Central memory CD8-positive, alpha-beta T cell (primary cell): ENCODE measurements at regions not wholly inside any gene's neighbourhood (a gene's known extent, or its start where the extent isn't known, plus 50 kb on each side); places are given as distances from the start of the nearest gene placed in this dataset.
"Not testable (repeated sequence)": the region's sequence is repeated elsewhere in the genome, so short reads cannot be mapped to it uniquely, and the experiment has no call there.

ENCODE experiments used
- ATAC-seq: fragments of 150-1000 bp; cut with Tn5 transposase; replicated peaks from 2 replicates; pipeline ENCODE4 v1.10.0; 2022; ENCODE audit warnings: mild to moderate bottlenecking, moderate FRiP score, moderate number of reproducible peaks; ENCODE audit not compliant: poor library complexity, severe bottlenecking; ENCODE audit errors: extremely low read depth
- DNase-seq, 2 donors: peaks; one replicate each; pipeline ENCODE4 v3.0.0; 2021; ENCODE audit warnings: low spot score in 2 of 2
- H3K27ac Mint-ChIP-seq: one replicate; pipeline ENCODE4 v1.8.0; 2022; ENCODE audit warnings: low read depth, mild to moderate bottlenecking, moderate library complexity, mixed read lengths
- H3K27me3 Mint-ChIP-seq: one replicate; pipeline ENCODE4 v1.8.0; 2022; ENCODE audit warnings: mixed read lengths
- H3K36me3 Mint-ChIP-seq: one replicate; pipeline ENCODE4 v1.8.0; 2022; ENCODE audit warnings: mild to moderate bottlenecking, moderate library complexity, mixed read lengths; ENCODE audit not compliant: insufficient read depth
- H3K4me1 Mint-ChIP-seq: one replicate; pipeline ENCODE4 v1.8.0; 2022; ENCODE audit warnings: mixed read lengths
- H3K4me3 Mint-ChIP-seq: one replicate; pipeline ENCODE4 v1.8.0; 2022; ENCODE audit warnings: mild to moderate bottlenecking, moderate library complexity, mixed read lengths
- H3K9me3 Mint-ChIP-seq: one replicate; pipeline ENCODE4 v1.8.0; 2022; ENCODE audit warnings: mixed read lengths

DNA sequence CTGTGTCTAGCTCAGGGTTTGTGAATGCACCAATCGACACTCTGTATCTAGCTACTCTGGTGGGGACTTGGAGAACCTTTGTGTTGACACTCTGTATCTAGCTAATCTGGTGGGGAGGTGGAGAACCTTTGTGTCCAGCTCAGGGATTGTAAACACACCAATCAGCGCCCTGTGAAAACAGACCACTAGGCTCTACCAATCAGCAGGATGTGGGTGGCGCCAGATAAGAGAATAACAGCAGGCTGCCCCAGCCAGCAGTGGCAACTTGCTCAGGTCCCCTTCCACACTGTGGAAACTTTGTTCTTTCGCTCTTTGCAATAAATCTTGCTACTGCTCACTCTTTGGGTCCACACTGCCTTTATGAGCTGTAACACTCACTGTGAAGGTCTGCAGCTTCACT, 151.3 kb upstream of the LRIG1 start:
- not testable (repeated sequence) for H3K9me3 Mint-ChIP-seq, H3K36me3 Mint-ChIP-seq, H3K4me3 Mint-ChIP-seq, ATAC-seq, H3K27ac Mint-ChIP-seq, H3K4me1 Mint-ChIP-seq, DNase-seq
- H3K27me3 Mint-ChIP-seq: peaks cover 13% of the 10 kb centered on the region

- Mint-ChIP-seq H3K4me3 (no peak overlapping the region), H3K4me1 (no peaks in the 10 kb centered on the region), H3K27ac (no peak overlapping the region), H3K36me3 (no peaks in the 10 kb centered on the region), H3K27me3 (peaks cover 30% of the 10 kb centered on the region), H3K9me3 (no peaks in the 10 kb centered on the region)
- DNase-seq: no peak
- no peak for ATAC-seq
These were observed 154.2 kb upstream of the LRIG1 start for GRCh38 chr3:66655044-66655443.

- no peak for ATAC-seq
- H3K27ac Mint-ChIP-seq: no peak overlapping the region
- no peak for DNase-seq
- H3K4me3 Mint-ChIP-seq: no peak overlapping the region
- no peaks in the 10 kb centered on the region for H3K4me1 Mint-ChIP-seq
- H3K27me3 Mint-ChIP-seq: peaks cover 33% of the 10 kb centered on the region
- no peaks in the 10 kb centered on the region for H3K9me3 Mint-ChIP-seq
- H3K36me3 Mint-ChIP-seq: no peaks in the 10 kb centered on the region
These were observed 154.8 kb upstream of the LRIG1 start for GRCh38 chr3:66655671-66656070.

- no peaks in the 10 kb centered on the region for H3K36me3 Mint-ChIP-seq
- H3K27me3 Mint-ChIP-seq: peaks cover 41% of the 10 kb centered on the region
- H3K4me3 Mint-ChIP-seq: no peak overlapping the region
- no peaks in the 10 kb centered on the region for H3K9me3 Mint-ChIP-seq
- H3K27ac Mint-ChIP-seq: no peak overlapping the region
- H3K4me1 Mint-ChIP-seq: no peaks in the 10 kb centered on the region
- DNase-seq (no peak), ATAC-seq (no peak)
These were observed 155.8 kb upstream of the LRIG1 start for GRCh38 chr3:66656609-66657008.

GRCh38 chr3:66659056-66659455, 158.2 kb upstream of the LRIG1 start:
- H3K4me3 Mint-ChIP-seq: no peak overlapping the region
- H3K4me1 Mint-ChIP-seq: no peaks in the 10 kb centered on the region
- no peak for DNase-seq
- H3K27me3 Mint-ChIP-seq: peaks cover 36% of the 10 kb centered on the region
- no peak overlapping the region for H3K27ac Mint-ChIP-seq
- no peaks in the 10 kb centered on the region for H3K36me3 Mint-ChIP-seq
- ATAC-seq: no peak
- no peaks in the 10 kb centered on the region for H3K9me3 Mint-ChIP-seq

DNA sequence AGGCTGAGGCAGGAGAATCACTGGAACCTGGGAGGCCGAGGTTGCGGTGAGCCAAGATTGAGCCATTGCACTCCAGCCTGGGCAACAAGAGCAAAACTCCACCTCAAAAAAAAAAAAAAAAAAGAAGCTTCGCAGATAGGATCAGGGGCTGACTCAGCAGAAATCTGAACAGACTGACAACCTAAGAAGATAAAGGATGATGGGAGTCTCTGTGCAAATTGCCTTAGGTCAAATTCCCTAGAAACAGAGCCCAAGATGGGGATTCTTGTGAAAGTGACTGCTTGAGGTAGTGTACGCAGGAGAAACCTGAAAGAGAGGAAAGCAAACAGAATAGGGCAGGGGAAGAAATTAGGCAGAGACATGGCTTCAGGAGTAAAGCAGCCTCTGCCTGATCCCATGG, 160.8 kb upstream of the LRIG1 start:
- Mint-ChIP-seq H3K4me1 (no peaks in the 10 kb centered on the region), H3K36me3 (no peaks in the 10 kb centered on the region), H3K27me3 (peaks cover 55% of the 10 kb centered on the region), H3K9me3 (no peaks in the 10 kb centered on the region), H3K27ac (no peak overlapping the region), H3K4me3 (no peak overlapping the region)
- no peak for ATAC-seq
- no peak for DNase-seq

- H3K36me3 Mint-ChIP-seq: no peaks in the 10 kb centered on the region
- H3K27ac Mint-ChIP-seq: no peak overlapping the region
- no peak overlapping the region for H3K4me3 Mint-ChIP-seq
- H3K9me3 Mint-ChIP-seq: no peaks in the 10 kb centered on the region
- H3K27me3 Mint-ChIP-seq: peaks cover 47% of the 10 kb centered on the region
- no peaks in the 10 kb centered on the region for H3K4me1 Mint-ChIP-seq
- no peak for DNase-seq
- ATAC-seq: no peak
These were observed 162.1 kb upstream of the LRIG1 start for GRCh38 chr3:66662894-66663293.

DNA sequence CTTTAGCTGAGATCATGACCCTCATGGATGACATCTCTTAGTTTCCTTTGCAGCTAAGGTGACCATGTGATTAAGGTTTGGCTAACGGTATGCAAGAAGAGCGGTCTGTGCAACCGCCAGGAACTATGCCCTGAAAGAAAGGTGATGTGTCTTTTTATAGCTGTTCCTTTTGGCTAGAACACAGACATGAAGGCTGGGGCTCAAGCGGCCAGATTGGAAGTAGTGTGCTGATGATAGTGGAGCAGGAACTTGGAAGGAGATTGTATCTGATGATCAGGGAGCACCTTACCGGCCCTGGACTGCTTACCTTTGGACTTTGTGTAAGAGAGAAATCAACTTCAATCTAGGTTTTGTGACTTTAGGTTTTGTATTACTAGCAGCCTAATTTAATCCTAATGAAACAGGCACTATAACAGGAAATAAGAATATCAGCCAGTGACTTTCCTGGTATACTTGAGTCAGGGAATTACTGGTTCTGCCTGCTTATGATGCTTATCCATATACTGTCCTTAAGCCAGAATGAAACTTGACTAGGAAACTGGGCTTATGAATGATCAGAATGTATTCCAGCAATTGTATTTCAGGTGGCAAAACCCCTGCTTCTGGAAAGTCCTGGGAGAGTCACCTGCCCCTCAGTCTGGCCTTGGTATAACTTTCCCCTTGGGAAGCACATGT, 164.3 kb upstream of the LRIG1 start:
- DNase-seq: no peak
- Mint-ChIP-seq H3K27ac (no peak overlapping the region), H3K4me3 (no peak overlapping the region), H3K4me1 (no peaks in the 10 kb centered on the region), H3K36me3 (no peaks in the 10 kb centered on the region), H3K27me3 (peaks cover 40% of the 10 kb centered on the region), H3K9me3 (no peaks in the 10 kb centered on the region)
- ATAC-seq: no peak

- H3K36me3 Mint-ChIP-seq: no peaks in the 10 kb centered on the region
- no peak for DNase-seq
- ATAC-seq: no peak
- H3K9me3 Mint-ChIP-seq: no peaks in the 10 kb centered on the region
- H3K27ac Mint-ChIP-seq: no peak overlapping the region
- no peak overlapping the region for H3K4me3 Mint-ChIP-seq
- H3K27me3 Mint-ChIP-seq: peaks cover 34% of the 10 kb centered on the region
- H3K4me1 Mint-ChIP-seq: no peaks in the 10 kb centered on the region
These were observed 165.5 kb upstream of the LRIG1 start for GRCh38 chr3:66666362-66666761.

DNA sequence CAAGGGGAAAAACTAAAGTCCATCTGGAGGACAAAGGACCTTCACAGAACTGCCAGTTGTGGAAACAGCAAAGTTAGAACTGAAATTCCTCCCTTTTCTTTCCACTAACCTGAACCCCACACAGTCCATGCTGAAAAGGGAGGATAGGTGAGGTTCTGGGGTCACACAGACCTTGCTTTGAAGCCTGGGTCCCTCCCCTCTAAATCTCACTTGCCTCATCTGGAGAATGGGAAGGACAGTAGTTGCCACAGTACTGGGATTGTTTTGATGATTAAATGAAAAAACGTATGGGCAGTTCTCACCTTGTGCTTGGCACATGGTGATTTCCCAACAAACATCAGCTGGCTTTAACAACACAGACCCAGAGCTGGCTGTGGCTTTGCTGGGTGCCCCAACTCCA, 166.4 kb upstream of the LRIG1 start:
- H3K4me3 Mint-ChIP-seq: no peak overlapping the region
- ATAC-seq: no peak
- peaks cover 26% of the 10 kb centered on the region for H3K27me3 Mint-ChIP-seq
- no peak for DNase-seq
- no peak overlapping the region for H3K27ac Mint-ChIP-seq
- H3K36me3 Mint-ChIP-seq: no peaks in the 10 kb centered on the region
- no peaks in the 10 kb centered on the region for H3K4me1 Mint-ChIP-seq
- H3K9me3 Mint-ChIP-seq: no peaks in the 10 kb centered on the region

DNA sequence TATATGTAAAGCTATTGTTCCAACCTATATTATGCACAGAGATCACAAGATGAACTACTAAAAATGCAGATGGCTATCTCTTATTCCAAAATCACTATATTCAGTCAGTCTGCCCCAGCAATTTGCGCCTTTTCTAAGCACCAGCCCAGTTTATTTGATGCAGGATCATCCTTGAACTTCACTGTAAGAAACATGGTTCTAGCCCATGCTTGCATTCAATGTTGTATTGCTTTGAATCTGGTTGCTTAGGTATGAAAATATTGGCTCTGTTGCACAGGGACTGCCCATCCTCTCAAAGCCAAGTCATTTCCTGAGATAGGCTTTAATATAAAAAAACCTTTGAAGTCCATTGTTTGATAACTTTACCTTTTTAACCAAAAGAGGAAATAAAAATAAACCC, 170.5 kb upstream of the LRIG1 start:
- no peak overlapping the region for H3K27ac Mint-ChIP-seq
- ATAC-seq: no peak
- peaks cover 2% of the 10 kb centered on the region for H3K36me3 Mint-ChIP-seq
- H3K27me3 Mint-ChIP-seq: peaks cover 20% of the 10 kb centered on the region
- no peak overlapping the region for H3K4me3 Mint-ChIP-seq
- no peaks in the 10 kb centered on the region for H3K4me1 Mint-ChIP-seq
- no peak for DNase-seq
- no peaks in the 10 kb centered on the region for H3K9me3 Mint-ChIP-seq

DNA sequence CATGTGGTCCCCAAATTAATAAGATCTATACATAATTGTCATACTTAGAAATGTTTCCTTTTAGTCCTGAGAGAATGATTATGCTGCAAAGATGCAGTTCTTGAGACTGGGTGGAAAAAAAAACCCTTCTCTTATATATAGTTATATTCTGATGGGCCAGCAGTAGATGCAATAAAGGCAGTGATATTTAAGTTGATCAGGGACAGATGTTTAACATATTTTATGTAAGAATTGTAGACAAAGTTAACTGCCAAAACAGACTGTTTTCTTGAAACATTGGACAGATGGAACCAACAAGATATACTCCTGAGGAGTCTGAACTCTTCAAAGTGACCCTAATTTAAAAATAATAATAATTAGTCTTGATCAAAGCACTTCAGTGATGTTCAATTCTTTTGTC, 172.0 kb upstream of the LRIG1 start:
- peaks cover 23% of the 10 kb centered on the region for H3K27me3 Mint-ChIP-seq
- no peak overlapping the region for H3K4me3 Mint-ChIP-seq
- peaks cover 2% of the 10 kb centered on the region for H3K36me3 Mint-ChIP-seq
- H3K9me3 Mint-ChIP-seq: no peaks in the 10 kb centered on the region
- no peak overlapping the region for H3K27ac Mint-ChIP-seq
- H3K4me1 Mint-ChIP-seq: no peaks in the 10 kb centered on the region
- DNase-seq: no peak
- no peak for ATAC-seq

DNA sequence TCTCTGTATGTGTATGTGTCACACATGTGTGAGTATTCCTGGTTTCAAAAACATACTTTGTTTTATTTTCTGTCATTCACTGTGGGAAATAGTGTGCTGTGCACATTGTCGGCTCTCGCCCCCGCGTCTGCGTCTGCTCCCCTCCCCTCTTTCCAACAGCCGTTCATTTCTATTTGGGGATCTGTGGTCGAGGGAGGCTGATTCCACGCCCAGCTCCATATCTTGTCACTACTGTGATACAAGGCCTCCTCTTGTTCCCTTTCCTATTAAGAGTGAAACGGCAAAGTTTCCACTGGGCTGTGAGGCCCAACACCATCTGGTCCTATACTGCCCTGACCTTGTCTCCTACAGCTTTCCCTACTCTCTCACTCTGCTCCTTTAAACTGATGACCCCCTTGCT, 172.5 kb upstream of the LRIG1 start:
- no peak for ATAC-seq
- DNase-seq: no peak
- H3K36me3 Mint-ChIP-seq: peaks cover 2% of the 10 kb centered on the region
- no peak overlapping the region for H3K4me3 Mint-ChIP-seq
- no peak overlapping the region for H3K27ac Mint-ChIP-seq
- no peaks in the 10 kb centered on the region for H3K4me1 Mint-ChIP-seq
- peaks cover 27% of the 10 kb centered on the region for H3K27me3 Mint-ChIP-seq
- no peaks in the 10 kb centered on the region for H3K9me3 Mint-ChIP-seq

DNA sequence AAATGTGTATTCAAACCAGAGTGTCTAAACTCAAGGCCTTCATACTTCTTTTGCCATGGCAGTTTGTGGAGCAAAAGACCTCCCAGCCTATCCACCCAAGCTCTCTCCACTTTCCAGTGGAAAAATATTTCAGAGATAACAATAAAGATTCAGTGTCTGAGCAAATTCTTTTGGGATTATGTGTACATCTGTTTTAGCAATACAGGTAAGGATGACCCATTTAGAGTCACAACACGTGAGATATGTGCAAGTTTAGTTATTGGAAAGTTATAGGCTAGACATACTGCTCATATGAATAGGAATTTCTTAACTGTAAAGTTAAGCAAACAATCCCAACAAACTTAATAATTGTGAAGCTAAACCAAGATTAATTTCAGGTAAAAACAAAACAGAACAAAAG, 174.5 kb upstream of the LRIG1 start:
- Mint-ChIP-seq H3K4me1 (no peaks in the 10 kb centered on the region), H3K27me3 (peaks cover 43% of the 10 kb centered on the region), H3K4me3 (no peak overlapping the region), H3K9me3 (no peaks in the 10 kb centered on the region), H3K36me3 (peaks cover 2% of the 10 kb centered on the region), H3K27ac (no peak overlapping the region)
- ATAC-seq (no peak), DNase-seq (no peak)
